ENCODE measurements at regions not wholly inside any gene's neighbourhood (a gene's known extent, or its start where the extent isn't known, plus 50 kb on each side); places are given as distances from the start of the nearest gene placed in this dataset.

- no peak for TF ChIP-seq SPI1 (IDR thresholded peaks at IDR 0.05; ENCODE audit: borderline replicate concordance, low read depth)
- TF ChIP-seq REST (IDR thresholded peaks at IDR 0.05; ENCODE audit: insufficient replicate concordance, low read depth), result no peak
- no peak for TF ChIP-seq CTCF (IDR thresholded peaks at IDR 0.05; ENCODE audit: insufficient read depth, low read length)
- TF ChIP-seq POLR2AphosphoS5 (IDR thresholded peaks at IDR 0.05; ENCODE audit: low read depth), result no peak
- TF ChIP-seq GABPA (IDR thresholded peaks at IDR 0.05; ENCODE audit: low read depth), result no peak
- no peak overlapping the region for H3K27ac ChIP-seq (replicated peaks)
- H3K4me3 ChIP-seq (replicated peaks; ENCODE audit: insufficient read depth, low read length), result no peak overlapping the region
These were observed 114.2 kb upstream of the UQCRFS1 start for GRCh38 chr19:29326849-29327840.

GRCh38 chr19:29328586-29328985 is 115.6 kb upstream of the UQCRFS1 start:
- no peak for TF ChIP-seq SPI1 (IDR thresholded peaks at IDR 0.05; ENCODE audit: borderline replicate concordance, low read depth)
- no peak for TF ChIP-seq REST (IDR thresholded peaks at IDR 0.05; ENCODE audit: insufficient replicate concordance, low read depth)
- no peak for TF ChIP-seq GABPA (IDR thresholded peaks at IDR 0.05; ENCODE audit: low read depth)
- TF ChIP-seq CTCF (IDR thresholded peaks at IDR 0.05; ENCODE audit: insufficient read depth, low read length), result no peak
- TF ChIP-seq POLR2AphosphoS5 (IDR thresholded peaks at IDR 0.05; ENCODE audit: low read depth), result no peak

More at GRCh38 chr19:29326849-29327840, 114.2 kb upstream of the UQCRFS1 start:
- DNase-seq (ENCODE audit: low read depth in 1 of 2, low spot score in 1 of 2), result no peak
- H3K27me3 ChIP-seq (ENCODE audit: insufficient read depth, poor library complexity, severe bottlenecking), result no peaks in the 10 kb centered on the region

GRCh38 chr19:29329460-29330134 is 116.6 kb upstream of the UQCRFS1 start:
- no peak overlapping the region for H3K4me3 ChIP-seq (replicated peaks; ENCODE audit: insufficient read depth, low read length)
- no peak overlapping the region for H3K27ac ChIP-seq (replicated peaks)
- TF ChIP-seq GABPA (IDR thresholded peaks at IDR 0.05; ENCODE audit: low read depth) (no peak), REST (IDR thresholded peaks at IDR 0.05; ENCODE audit: insufficient replicate concordance, low read depth) (peak; percentile 95), POLR2AphosphoS5 (IDR thresholded peaks at IDR 0.05; ENCODE audit: low read depth) (no peak)
- DNase-seq (ENCODE audit: low read depth in 1 of 2, low spot score in 1 of 2), result peak in 1 of 2 experiments; percentile 33
- H3K27me3 ChIP-seq (ENCODE audit: insufficient read depth, poor library complexity, severe bottlenecking), result no peaks in the 10 kb centered on the region

More at GRCh38 chr19:29328586-29328985, 115.6 kb upstream of the UQCRFS1 start:
- Histone ChIP-seq H3K4me3 (replicated peaks; ENCODE audit: insufficient read depth, low read length) (no peak overlapping the region), H3K27me3 (ENCODE audit: insufficient read depth, poor library complexity, severe bottlenecking) (no peaks in the 10 kb centered on the region), H3K27ac (replicated peaks) (no peak overlapping the region)
- no peak for DNase-seq (ENCODE audit: low read depth in 1 of 2, low spot score in 1 of 2)

Data from HL-60 (cell line).